ENCODE measurements at regions not wholly inside any gene's neighbourhood (a gene's known extent, or its start where the extent isn't known, plus 50 kb on each side); places are given as distances from the start of the nearest gene placed in this dataset.
"Not testable (repeated sequence)": the region's sequence is repeated elsewhere in the genome, so short reads cannot be mapped to it uniquely, and the experiment has no call there.

GRCh38 chr1:173341307-173341706, 134.2 kb upstream of the TNFSF4 start:
- Histone ChIP-seq H4K20me1 (ENCODE audit: insufficient read depth, low read depth, low read length) (no peaks in the 10 kb centered on the region), H2AFZ (ENCODE audit: low read length) (no peak overlapping the region), H3K27me3 (ENCODE audit: low read length) (no peaks in the 10 kb centered on the region), H3K79me2 (ENCODE audit: low read length) (no peaks in the 10 kb centered on the region), H3K4me2 (ENCODE audit: low read depth, low read length, poor library complexity, severe bottlenecking) (no peak overlapping the region), H3K4me3 (ENCODE audit: low read length) (no peak overlapping the region), H3K9me3 (ENCODE audit: low read length) (no peaks in the 10 kb centered on the region), H3K36me3 (ENCODE audit: insufficient read depth, low read length) (no peaks in the 10 kb centered on the region), H3K9ac (ENCODE audit: low read length) (no peak overlapping the region), H3K9me2 (replicated peaks; ENCODE audit: insufficient read depth, low read length) (no peaks in the 10 kb centered on the region), H3K27ac (ENCODE audit: low read length) (no peak overlapping the region), H3K4me1 (ENCODE audit: low read length) (no peaks in the 10 kb centered on the region)
- DNase-seq = no peak

DNA sequence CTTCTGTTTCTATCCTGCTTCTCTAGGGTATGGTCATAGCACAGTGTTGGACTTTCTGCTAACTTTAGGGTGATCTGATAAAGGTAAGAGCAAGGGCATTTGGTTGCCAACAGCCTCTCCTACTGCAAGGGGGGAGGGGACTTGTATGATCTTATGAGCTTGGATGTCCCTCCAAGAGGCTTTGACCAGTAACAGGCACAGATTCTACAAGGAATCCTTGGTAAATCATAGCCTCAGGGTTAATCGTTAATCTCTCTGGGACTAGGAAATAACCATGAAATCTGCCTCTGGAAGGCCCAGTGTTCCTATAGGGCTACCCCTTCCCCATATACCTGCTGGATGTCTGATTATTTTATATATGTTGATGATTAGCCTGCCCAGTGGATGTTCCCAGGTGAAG, 134.8 kb upstream of the TNFSF4 start:
- Histone ChIP-seq H3K4me2 (ENCODE audit: low read depth, low read length, poor library complexity, severe bottlenecking) (no peak overlapping the region), H3K4me1 (ENCODE audit: low read length) (no peaks in the 10 kb centered on the region), H3K9ac (ENCODE audit: low read length) (no peak overlapping the region), H3K27me3 (ENCODE audit: low read length) (no peaks in the 10 kb centered on the region), H3K9me3 (ENCODE audit: low read length) (no peaks in the 10 kb centered on the region), H4K20me1 (ENCODE audit: insufficient read depth, low read depth, low read length) (no peaks in the 10 kb centered on the region), H3K9me2 (replicated peaks; ENCODE audit: insufficient read depth, low read length) (no peaks in the 10 kb centered on the region), H2AFZ (ENCODE audit: low read length) (no peak overlapping the region), H3K36me3 (ENCODE audit: insufficient read depth, low read length) (no peaks in the 10 kb centered on the region), H3K79me2 (ENCODE audit: low read length) (no peaks in the 10 kb centered on the region), H3K4me3 (ENCODE audit: low read length) (no peak overlapping the region), H3K27ac (ENCODE audit: low read length) (no peak overlapping the region)
- no peak for DNase-seq

DNA sequence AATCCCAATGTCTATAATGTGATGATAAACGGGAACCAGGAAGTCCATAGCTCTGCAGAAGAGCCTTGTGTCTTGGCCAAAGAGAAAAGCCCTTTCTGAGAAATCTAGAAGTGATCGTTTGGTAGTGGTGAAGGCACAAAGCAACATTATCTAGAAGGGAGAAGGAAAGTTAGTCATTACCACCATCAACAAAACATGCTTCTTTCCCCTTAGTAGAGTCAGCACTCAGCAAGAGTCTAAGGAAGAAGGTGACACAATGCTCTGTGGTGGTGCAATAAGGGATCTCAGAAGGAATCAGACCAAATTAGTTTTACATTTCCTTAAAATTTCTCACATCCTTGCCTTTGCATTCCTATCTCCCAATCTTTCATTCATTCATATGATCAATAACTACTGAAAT, 134.4 kb upstream of the PRDX6 start:
- H3K4me1 ChIP-seq (ENCODE audit: low read length) = no peaks in the 10 kb centered on the region
- H4K20me1 ChIP-seq (ENCODE audit: insufficient read depth, low read depth, low read length) = no peaks in the 10 kb centered on the region
- no peak overlapping the region for H3K27ac ChIP-seq (ENCODE audit: low read length)

GRCh38 chr1:173344034-173344743, 132.9 kb upstream of the PRDX6 start:
- Histone ChIP-seq H2AFZ (ENCODE audit: low read length) (no peak overlapping the region), H4K20me1 (ENCODE audit: insufficient read depth, low read depth, low read length) (no peaks in the 10 kb centered on the region), H3K27ac (ENCODE audit: low read length) (no peak overlapping the region), H3K9me2 (replicated peaks; ENCODE audit: insufficient read depth, low read length) (no peaks in the 10 kb centered on the region), H3K79me2 (ENCODE audit: low read length) (no peaks in the 10 kb centered on the region), H3K27me3 (ENCODE audit: low read length) (no peaks in the 10 kb centered on the region), H3K9me3 (ENCODE audit: low read length) (no peaks in the 10 kb centered on the region), H3K36me3 (ENCODE audit: insufficient read depth, low read length) (no peaks in the 10 kb centered on the region), H3K9ac (ENCODE audit: low read length) (no peak overlapping the region), H3K4me1 (ENCODE audit: low read length) (no peaks in the 10 kb centered on the region), H3K4me2 (ENCODE audit: low read depth, low read length, poor library complexity, severe bottlenecking) (no peak overlapping the region), H3K4me3 (ENCODE audit: low read length) (no peak overlapping the region)
- no peak for DNase-seq

More for the DNA sequence above, 134.4 kb upstream of the PRDX6 start:
- H3K36me3 ChIP-seq (ENCODE audit: insufficient read depth, low read length) = no peaks in the 10 kb centered on the region
- H3K9me3 ChIP-seq (ENCODE audit: low read length) = no peaks in the 10 kb centered on the region
- H3K4me2 ChIP-seq (ENCODE audit: low read depth, low read length, poor library complexity, severe bottlenecking) = no peak overlapping the region
- H3K9me2 ChIP-seq (replicated peaks; ENCODE audit: insufficient read depth, low read length) = no peaks in the 10 kb centered on the region
- no peaks in the 10 kb centered on the region for H3K27me3 ChIP-seq (ENCODE audit: low read length)
- no peak overlapping the region for H3K4me3 ChIP-seq (ENCODE audit: low read length)
- no peak for DNase-seq
- H3K79me2 ChIP-seq (ENCODE audit: low read length) = no peaks in the 10 kb centered on the region
- H3K9ac ChIP-seq (ENCODE audit: low read length) = no peak overlapping the region
- H2AFZ ChIP-seq (ENCODE audit: low read length) = no peak overlapping the region

DNA sequence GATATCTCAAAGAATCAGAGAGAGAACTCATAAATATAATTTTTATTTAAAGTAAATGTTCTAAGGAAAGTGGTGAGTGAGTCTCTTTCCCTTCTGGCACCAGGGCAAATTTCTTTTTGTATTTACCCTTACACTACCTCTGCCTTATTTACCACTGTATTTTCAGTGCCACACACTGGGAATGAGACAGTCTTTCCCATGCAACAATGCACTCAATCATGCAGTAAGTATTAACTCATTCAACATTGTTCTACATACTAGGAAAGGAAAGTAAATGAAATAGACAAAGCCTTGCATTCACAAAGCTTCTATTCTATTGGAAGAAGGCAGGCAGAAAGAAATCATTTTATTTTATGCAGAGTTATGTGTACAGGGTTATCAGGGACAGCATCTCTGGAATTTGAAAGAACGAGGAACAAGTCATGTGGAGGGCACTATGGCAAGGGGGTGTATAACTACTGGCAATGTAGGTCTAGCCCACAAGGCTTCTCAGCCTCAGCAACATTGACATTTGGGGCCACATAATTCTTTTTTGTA, 129.8 kb upstream of the PRDX6 start:
- DNase-seq = no peak
- H3K27me3 ChIP-seq (ENCODE audit: low read length) = no peaks in the 10 kb centered on the region
- H3K9me2 ChIP-seq (replicated peaks; ENCODE audit: insufficient read depth, low read length) = no peaks in the 10 kb centered on the region

GRCh38 chr1:173352635-173353034, 124.5 kb upstream of the PRDX6 start:
- H2AFZ ChIP-seq (ENCODE audit: low read length); H3K4me3 ChIP-seq (ENCODE audit: low read length); H3K9ac ChIP-seq (ENCODE audit: low read length); H3K79me2 ChIP-seq (ENCODE audit: low read length); DNase-seq; H3K27ac ChIP-seq (ENCODE audit: low read length); H3K27me3 ChIP-seq (ENCODE audit: low read length); H3K36me3 ChIP-seq (ENCODE audit: insufficient read depth, low read length); H3K4me1 ChIP-seq (ENCODE audit: low read length); H3K9me3 ChIP-seq (ENCODE audit: low read length); H3K4me2 ChIP-seq (ENCODE audit: low read depth, low read length, poor library complexity, severe bottlenecking); H4K20me1 ChIP-seq (ENCODE audit: insufficient read depth, low read depth, low read length); H3K9me2 ChIP-seq (replicated peaks; ENCODE audit: insufficient read depth, low read length): not testable (repeated sequence)

More for the DNA sequence above, 129.8 kb upstream of the PRDX6 start:
- H2AFZ ChIP-seq (ENCODE audit: low read length) = no peak overlapping the region
- no peaks in the 10 kb centered on the region for H3K9me3 ChIP-seq (ENCODE audit: low read length)
- no peak overlapping the region for H3K4me2 ChIP-seq (ENCODE audit: low read depth, low read length, poor library complexity, severe bottlenecking)
- H3K27ac ChIP-seq (ENCODE audit: low read length) = no peak overlapping the region
- no peaks in the 10 kb centered on the region for H3K36me3 ChIP-seq (ENCODE audit: insufficient read depth, low read length)
- no peaks in the 10 kb centered on the region for H4K20me1 ChIP-seq (ENCODE audit: insufficient read depth, low read depth, low read length)
- no peaks in the 10 kb centered on the region for H3K79me2 ChIP-seq (ENCODE audit: low read length)
- H3K9ac ChIP-seq (ENCODE audit: low read length) = no peak overlapping the region
- no peaks in the 10 kb centered on the region for H3K4me1 ChIP-seq (ENCODE audit: low read length)
- no peak overlapping the region for H3K4me3 ChIP-seq (ENCODE audit: low read length)

- Histone ChIP-seq H3K36me3 (ENCODE audit: insufficient read depth, low read length) (no peaks in the 10 kb centered on the region), H3K4me1 (ENCODE audit: low read length) (peaks cover 4% of the 10 kb centered on the region), H3K9me3 (ENCODE audit: low read length) (no peaks in the 10 kb centered on the region), H3K9ac (ENCODE audit: low read length) (no peak overlapping the region), H3K9me2 (replicated peaks; ENCODE audit: insufficient read depth, low read length) (no peaks in the 10 kb centered on the region), H3K79me2 (ENCODE audit: low read length) (no peaks in the 10 kb centered on the region), H4K20me1 (ENCODE audit: insufficient read depth, low read depth, low read length) (no peaks in the 10 kb centered on the region), H2AFZ (ENCODE audit: low read length) (no peak overlapping the region), H3K4me2 (ENCODE audit: low read depth, low read length, poor library complexity, severe bottlenecking) (no peak overlapping the region), H3K27me3 (ENCODE audit: low read length) (no peaks in the 10 kb centered on the region), H3K4me3 (ENCODE audit: low read length) (no peak overlapping the region), H3K27ac (ENCODE audit: low read length) (no peak overlapping the region)
- no peak for DNase-seq
Measured at GRCh38 chr1:173353350-173353749, 123.8 kb upstream of the PRDX6 start.

DNA sequence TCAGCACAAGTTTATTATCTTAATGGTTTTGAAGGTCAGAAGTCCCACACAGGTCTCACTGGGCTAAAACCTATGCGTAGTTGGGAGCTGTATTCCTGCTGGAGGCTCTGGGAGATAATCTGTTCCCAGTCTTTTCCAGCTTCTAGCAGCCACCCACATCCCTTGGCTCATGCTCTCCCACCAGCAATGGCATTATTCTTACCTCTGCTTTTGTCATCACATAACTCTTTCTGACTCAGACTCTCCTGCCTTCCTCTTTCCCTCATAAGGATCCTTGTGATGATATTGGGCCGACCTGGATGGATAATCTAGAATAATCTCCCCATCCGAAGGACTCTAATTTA, 122.2 kb upstream of the PRDX6 start:
- no peaks in the 10 kb centered on the region for H3K27me3 ChIP-seq (ENCODE audit: low read length)
- H2AFZ ChIP-seq (ENCODE audit: low read length) = no peak overlapping the region
- H3K9me2 ChIP-seq (replicated peaks; ENCODE audit: insufficient read depth, low read length) = no peaks in the 10 kb centered on the region
- no peak overlapping the region for H3K4me3 ChIP-seq (ENCODE audit: low read length)
- H3K36me3 ChIP-seq (ENCODE audit: insufficient read depth, low read length) = no peaks in the 10 kb centered on the region
- no peak overlapping the region for H3K27ac ChIP-seq (ENCODE audit: low read length)
- H4K20me1 ChIP-seq (ENCODE audit: insufficient read depth, low read depth, low read length) = no peaks in the 10 kb centered on the region
- H3K4me1 ChIP-seq (ENCODE audit: low read length) = peaks cover 4% of the 10 kb centered on the region
- no peak overlapping the region for H3K9ac ChIP-seq (ENCODE audit: low read length)
- no peak for DNase-seq
- H3K9me3 ChIP-seq (ENCODE audit: low read length) = no peaks in the 10 kb centered on the region
- no peaks in the 10 kb centered on the region for H3K79me2 ChIP-seq (ENCODE audit: low read length)
- H3K4me2 ChIP-seq (ENCODE audit: low read depth, low read length, poor library complexity, severe bottlenecking) = no peak overlapping the region

Data from Karpas-422 (cell line).